ENCODE measurements at regions not wholly inside any gene's neighbourhood (a gene's known extent, or its start where the extent isn't known, plus 50 kb on each side); places are given as distances from the start of the nearest gene placed in this dataset.

DNA sequence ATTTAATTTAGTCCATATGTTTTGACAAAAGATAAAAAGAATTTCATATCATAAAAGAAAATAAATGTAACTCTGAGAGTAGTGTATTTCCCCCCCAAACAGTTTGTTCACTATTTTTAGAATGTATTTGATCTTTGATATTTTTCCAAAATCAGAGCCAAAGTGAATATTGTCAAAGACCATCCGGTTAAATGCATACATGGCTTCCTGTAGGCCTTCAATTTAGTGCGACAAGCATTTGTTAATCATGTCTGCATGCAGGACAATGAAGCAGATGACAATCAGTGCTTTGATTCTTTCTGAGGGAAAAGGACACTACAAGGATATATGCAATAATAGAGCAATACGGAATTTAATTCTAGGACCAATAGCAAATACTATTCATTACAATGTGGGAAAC, 79.8 kb downstream of the ACTBL2 start:
- intact Hi-C loops (cut with micrococcal nuclease), result no loop called here
- peaks cover 0 to 3% (median 3%) of the 10 kb centered on the region in 5 donors for H3K36me3 Mint-ChIP-seq
- CTCF ChIA-PET, result no interaction called here
- ATAC-seq, result no peak
- Histone ChIP-seq H3K4me1 (ENCODE audit: control insufficient read depth in 2 of 2, insufficient read depth in 2 of 2, low read length in 2 of 2) (no peaks in the 10 kb centered on the region), H3K9me3 (ENCODE audit: control insufficient read depth in 2 of 3, low read length in 3 of 3) (no peaks in the 10 kb centered on the region), H3K4me3 (ENCODE audit: low read length) (no peak overlapping the region), H3K27me3 (ENCODE audit: control insufficient read depth in 2 of 2, insufficient read depth in 2 of 2, low read length in 2 of 2) (no peaks in the 10 kb centered on the region), H3K36me3 (ENCODE audit: control insufficient read depth in 2 of 3, insufficient read depth in 3 of 3, low read length in 3 of 3) (no peaks in the 10 kb centered on the region), H3K27ac (ENCODE audit: low read depth, low read length) (no peak overlapping the region)
- peaks cover 0 to 7% (median 5%) of the 10 kb centered on the region in 5 donors for H3K27me3 Mint-ChIP-seq
- H3K4me1 Mint-ChIP-seq, result no peaks in the 10 kb centered on the region
- no peak for DNase-seq
- POLR2A ChIA-PET, result no interaction called here
- H3K27ac Mint-ChIP-seq, result no peak overlapping the region
- peaks cover 0 to 4% (median 0%) of the 10 kb centered on the region in 11 donors for H3K9me3 Mint-ChIP-seq
- no peak overlapping the region for H3K4me3 Mint-ChIP-seq

DNA sequence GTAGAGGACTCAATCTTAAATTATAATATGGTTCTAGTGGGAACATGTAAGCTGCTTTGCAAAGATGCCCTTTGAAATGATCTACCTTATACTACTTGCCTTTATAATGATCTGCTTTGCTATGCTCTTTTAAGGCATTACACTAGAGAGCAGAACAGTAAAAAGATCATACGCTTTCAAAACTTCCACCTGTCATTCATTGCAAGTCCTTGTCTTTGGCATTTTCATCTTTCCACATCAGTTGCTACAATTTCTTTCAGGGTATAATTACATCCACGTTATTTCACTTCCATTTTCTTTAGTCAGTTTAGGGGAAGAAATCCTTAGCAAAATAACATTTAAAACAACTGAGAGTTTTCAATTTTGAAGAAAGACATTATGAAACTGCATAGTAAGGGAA, 80.3 kb downstream of the ACTBL2 start:
- Histone ChIP-seq H3K36me3 (ENCODE audit: control insufficient read depth in 2 of 3, insufficient read depth in 3 of 3, low read length in 3 of 3) (no peaks in the 10 kb centered on the region), H3K27ac (ENCODE audit: low read depth, low read length) (no peak overlapping the region), H3K27me3 (ENCODE audit: control insufficient read depth in 2 of 2, insufficient read depth in 2 of 2, low read length in 2 of 2) (no peaks in the 10 kb centered on the region), H3K9me3 (ENCODE audit: control insufficient read depth in 2 of 3, low read length in 3 of 3) (no peaks in the 10 kb centered on the region), H3K4me1 (ENCODE audit: control insufficient read depth in 2 of 2, insufficient read depth in 2 of 2, low read length in 2 of 2) (no peaks in the 10 kb centered on the region), H3K4me3 (ENCODE audit: low read length) (no peak overlapping the region)
- ChIA-PET POLR2A (no interaction called here), CTCF (no interaction called here)
- peaks cover 0 to 3% (median 3%) of the 10 kb centered on the region in 5 donors for H3K36me3 Mint-ChIP-seq
- peaks cover 0 to 4% (median 0%) of the 10 kb centered on the region in 11 donors for H3K9me3 Mint-ChIP-seq
- no peak for DNase-seq
- intact Hi-C loops (cut with micrococcal nuclease), result no loop called here
- H3K4me3 Mint-ChIP-seq, result no peak overlapping the region
- ATAC-seq, result no peak
- H3K27me3 Mint-ChIP-seq, result peaks cover 0 to 7% (median 5%) of the 10 kb centered on the region in 5 donors
- no peaks in the 10 kb centered on the region for H3K4me1 Mint-ChIP-seq
- H3K27ac Mint-ChIP-seq, result no peak overlapping the region

DNA sequence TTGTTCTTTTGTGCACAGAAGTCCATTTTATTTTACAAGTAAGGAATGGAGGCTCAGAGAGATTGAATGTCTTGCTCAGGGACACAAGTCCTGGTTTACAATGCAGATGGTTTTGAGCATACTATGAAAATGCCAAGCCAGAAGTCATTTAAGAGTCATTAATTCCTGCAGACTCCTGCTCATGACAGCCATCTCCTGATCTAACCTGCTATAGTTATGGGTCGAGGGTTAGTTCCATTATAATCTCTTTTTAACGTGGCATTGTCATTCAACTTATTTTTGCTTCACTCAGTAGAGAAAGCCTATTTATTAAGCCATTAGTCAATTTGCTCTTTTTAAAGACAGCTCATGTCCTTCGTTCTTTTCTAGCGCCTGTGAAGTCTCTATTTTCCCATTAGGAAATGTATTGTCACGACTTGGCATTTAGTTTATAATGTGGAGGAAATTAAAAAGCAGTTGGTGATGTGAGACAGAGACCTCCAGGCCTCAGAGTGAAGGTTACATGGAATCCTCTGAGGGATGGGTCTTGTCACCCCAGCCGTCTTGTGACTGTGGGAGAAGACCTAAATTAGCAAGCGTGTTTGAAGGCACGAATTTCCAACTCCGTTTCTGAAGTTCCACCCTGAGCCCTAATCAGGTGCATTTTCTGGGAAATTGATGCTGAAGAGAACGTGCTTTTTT, 84.1 kb downstream of the ACTBL2 start:
- no peaks in the 10 kb centered on the region for H3K4me1 ChIP-seq (ENCODE audit: control insufficient read depth in 2 of 2, insufficient read depth in 2 of 2, low read length in 2 of 2)
- ATAC-seq (no peak), DNase-seq (no peak)
- no peaks in the 10 kb centered on the region for H3K27me3 ChIP-seq (ENCODE audit: control insufficient read depth in 2 of 2, insufficient read depth in 2 of 2, low read length in 2 of 2)
- H3K27me3 Mint-ChIP-seq, result peaks cover 0 to 9% (median under 1%) of the 10 kb centered on the region in 5 donors
- H3K4me3 ChIP-seq (ENCODE audit: low read length), result no peak overlapping the region
- H3K9me3 ChIP-seq (ENCODE audit: control insufficient read depth in 2 of 3, low read length in 3 of 3), result no peaks in the 10 kb centered on the region
- no peaks in the 10 kb centered on the region for H3K36me3 ChIP-seq (ENCODE audit: control insufficient read depth in 2 of 3, insufficient read depth in 3 of 3, low read length in 3 of 3)
- H3K27ac Mint-ChIP-seq, result no peak overlapping the region
- intact Hi-C loops (cut with micrococcal nuclease), result no loop called here
- H3K4me1 Mint-ChIP-seq, result no peaks in the 10 kb centered on the region
- no peak overlapping the region for H3K27ac ChIP-seq (ENCODE audit: low read depth, low read length)
- peaks cover 0 to 3% (median 0%) of the 10 kb centered on the region in 5 donors for H3K36me3 Mint-ChIP-seq
- POLR2A ChIA-PET, result no interaction called here
- peaks cover 0 to 4% (median 0%) of the 10 kb centered on the region in 11 donors for H3K9me3 Mint-ChIP-seq
- CTCF ChIA-PET, result no interaction called here
- no peak overlapping the region for H3K4me3 Mint-ChIP-seq

DNA sequence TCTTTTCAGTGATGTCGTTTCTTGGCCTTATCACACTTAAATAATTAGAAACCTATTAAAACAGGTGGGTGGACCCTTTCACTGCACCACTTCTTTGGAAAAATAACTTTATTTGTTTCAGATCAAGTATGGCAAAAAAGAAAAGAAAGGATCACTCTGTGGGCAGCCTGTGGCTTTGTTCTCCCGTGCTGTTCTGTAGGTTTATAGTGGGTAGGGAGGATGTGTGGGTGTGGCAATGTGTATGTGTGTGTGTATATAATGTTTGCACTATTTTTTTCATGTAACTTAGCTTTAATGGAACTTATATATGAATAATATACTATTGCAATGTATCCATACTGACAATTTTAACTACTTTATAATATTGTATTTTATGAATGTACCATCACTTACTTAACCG, 85.9 kb downstream of the ACTBL2 start:
- ATAC-seq (no peak), DNase-seq (no peak)
- intact Hi-C loops (cut with micrococcal nuclease), result no loop called here
- Mint-ChIP-seq H3K4me1 (no peaks in the 10 kb centered on the region), H3K27me3 (peaks cover 0 to 9% (median 0%) of the 10 kb centered on the region in 5 donors), H3K27ac (no peak overlapping the region), H3K4me3 (no peak overlapping the region), H3K9me3 (peaks cover 0 to 14% (median 4%) of the 10 kb centered on the region in 11 donors), H3K36me3 (no peaks in the 10 kb centered on the region)
- H3K9me3 ChIP-seq (ENCODE audit: control insufficient read depth in 2 of 3, low read length in 3 of 3), result no peaks in the 10 kb centered on the region
- no peak overlapping the region for H3K27ac ChIP-seq (ENCODE audit: low read depth, low read length)
- CTCF ChIA-PET, result interaction anchor here (0.5 kb wide), 1 partner anchor 1675 kb away, joined by 3 read pairs; no protein-coding TSS in a partner anchor
- POLR2A ChIA-PET, result no interaction called here
- no peaks in the 10 kb centered on the region for H3K27me3 ChIP-seq (ENCODE audit: control insufficient read depth in 2 of 2, insufficient read depth in 2 of 2, low read length in 2 of 2)
- no peak overlapping the region for H3K4me3 ChIP-seq (ENCODE audit: low read length)
- H3K4me1 ChIP-seq (ENCODE audit: control insufficient read depth in 2 of 2, insufficient read depth in 2 of 2, low read length in 2 of 2), result no peaks in the 10 kb centered on the region
- H3K36me3 ChIP-seq (ENCODE audit: control insufficient read depth in 2 of 3, insufficient read depth in 3 of 3, low read length in 3 of 3), result no peaks in the 10 kb centered on the region

DNA sequence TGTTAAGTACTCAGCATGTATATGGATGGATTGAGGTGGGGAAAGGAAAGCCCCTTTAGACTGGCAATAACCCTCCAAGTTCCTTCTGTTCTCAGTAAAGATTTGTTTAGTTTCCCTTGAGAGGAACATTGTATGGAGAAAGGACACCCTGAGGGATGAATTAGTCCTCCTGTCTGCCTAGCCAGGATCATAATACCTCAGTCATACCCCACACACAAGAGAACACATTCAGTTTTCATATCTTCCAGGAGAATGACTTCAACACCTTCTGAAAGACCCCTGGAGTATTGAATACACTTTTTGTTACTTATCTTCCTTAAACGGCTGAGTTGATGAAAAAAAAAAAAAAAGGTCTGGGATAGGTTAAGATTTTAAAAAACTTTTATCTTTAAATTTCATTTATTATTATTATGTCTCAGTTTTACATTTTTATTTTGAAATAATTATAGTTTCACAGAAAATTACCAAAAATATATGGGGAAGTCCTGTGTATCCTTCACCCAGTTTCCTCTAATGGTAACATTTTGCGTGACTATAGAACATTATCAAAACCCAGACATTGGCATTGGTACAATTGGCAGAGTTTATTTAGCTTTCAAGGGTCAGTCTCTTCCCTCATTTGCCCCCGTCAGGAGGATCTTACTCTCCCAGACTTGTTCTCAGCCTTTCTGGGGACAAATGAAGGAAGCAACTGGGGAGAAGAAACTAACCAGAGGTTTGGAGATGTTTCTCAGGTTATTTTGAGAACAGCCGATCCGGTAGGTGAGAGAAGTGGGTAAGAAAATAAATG, 88.0 kb downstream of the ACTBL2 start:
- Mint-ChIP-seq H3K36me3 (peaks cover 0 to 2% (median 0%) of the 10 kb centered on the region in 5 donors), H3K9me3 (peaks cover 0 to 20% (median 2%) of the 10 kb centered on the region in 11 donors), H3K4me1 (no peaks in the 10 kb centered on the region), H3K27ac (no peak overlapping the region), H3K27me3 (peaks cover 0 to 6% (median 0%) of the 10 kb centered on the region in 5 donors), H3K4me3 (no peak overlapping the region)
- POLR2A ChIA-PET, result no interaction called here
- H3K4me3 ChIP-seq (ENCODE audit: low read length), result no peak overlapping the region
- H3K4me1 ChIP-seq (ENCODE audit: control insufficient read depth in 2 of 2, insufficient read depth in 2 of 2, low read length in 2 of 2), result no peaks in the 10 kb centered on the region
- CTCF ChIA-PET, result no interaction called here
- no peak overlapping the region for H3K27ac ChIP-seq (ENCODE audit: low read depth, low read length)
- ATAC-seq (no peak), DNase-seq (no peak)
- no peaks in the 10 kb centered on the region for H3K36me3 ChIP-seq (ENCODE audit: control insufficient read depth in 2 of 3, insufficient read depth in 3 of 3, low read length in 3 of 3)
- H3K27me3 ChIP-seq (ENCODE audit: control insufficient read depth in 2 of 2, insufficient read depth in 2 of 2, low read length in 2 of 2), result no peaks in the 10 kb centered on the region
- H3K9me3 ChIP-seq (ENCODE audit: control insufficient read depth in 2 of 3, low read length in 3 of 3), result no peaks in the 10 kb centered on the region
- intact Hi-C loops (cut with micrococcal nuclease), result no loop called here

DNA sequence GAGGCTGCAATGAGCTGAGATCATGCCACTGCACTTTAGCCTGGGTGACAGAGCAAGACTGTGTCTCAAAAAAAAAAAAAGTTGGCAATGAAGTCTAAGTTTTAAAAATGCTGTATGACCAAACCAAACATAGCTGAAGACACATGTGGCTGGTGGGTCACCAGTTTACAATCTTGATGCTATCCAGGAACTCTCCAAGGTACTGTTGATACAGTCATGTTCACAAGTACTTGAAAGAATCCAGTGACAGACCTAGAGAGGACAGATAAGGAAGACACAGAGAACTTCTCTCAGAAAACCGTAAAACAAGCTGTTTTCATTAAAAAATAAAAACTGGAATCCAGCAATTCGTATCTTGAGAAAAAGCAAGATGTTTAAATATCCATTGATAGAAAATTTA, 95.7 kb downstream of the ACTBL2 start:
- H3K27me3 ChIP-seq (ENCODE audit: control insufficient read depth in 2 of 2, insufficient read depth in 2 of 2, low read length in 2 of 2), result no peaks in the 10 kb centered on the region
- POLR2A ChIA-PET, result no interaction called here
- Mint-ChIP-seq H3K4me1 (peaks cover 2 to 12% (median 8%) of the 10 kb centered on the region in 7 donors), H3K27ac (no peak overlapping the region), H3K4me3 (no peak overlapping the region), H3K27me3 (no peaks in the 10 kb centered on the region), H3K9me3 (peaks cover 0 to 6% (median 0%) of the 10 kb centered on the region in 11 donors), H3K36me3 (peaks cover 0 to 2% (median 0%) of the 10 kb centered on the region in 5 donors)
- H3K4me3 ChIP-seq (ENCODE audit: low read length), result no peak overlapping the region
- DNase-seq (no peak), ATAC-seq (no peak)
- CTCF ChIA-PET, result interaction anchor here (0.7 kb wide), 1 partner anchor 36 kb away, joined by 3 read pairs; no protein-coding TSS in a partner anchor
- intact Hi-C loops (cut with micrococcal nuclease), result loop anchor here in 1 of 2 donors (10.0 kb wide), 1 partner anchor 228 kb away; no protein-coding TSS in a partner anchor
- no peak overlapping the region for H3K27ac ChIP-seq (ENCODE audit: low read depth, low read length)
- H3K4me1 ChIP-seq (ENCODE audit: control insufficient read depth in 2 of 2, insufficient read depth in 2 of 2, low read length in 2 of 2), result no peaks in the 10 kb centered on the region
- no peaks in the 10 kb centered on the region for H3K36me3 ChIP-seq (ENCODE audit: control insufficient read depth in 2 of 3, insufficient read depth in 3 of 3, low read length in 3 of 3)
- no peaks in the 10 kb centered on the region for H3K9me3 ChIP-seq (ENCODE audit: control insufficient read depth in 2 of 3, low read length in 3 of 3)

Measured in naive thymus-derived CD4-positive, alpha-beta T cell (primary cell).